Neural cell (in vitro differentiated cells): ENCODE measurements at regions not wholly inside any gene's neighbourhood (a gene's known extent, or its start where the extent isn't known, plus 50 kb on each side); places are given as distances from the start of the nearest gene placed in this dataset.

Source experiments
- CTCF ChIP-seq: fragments of 450-650 bp; IDR thresholded peaks from 2 replicates; pipeline ENCODE4 v1.5.1; 2014; ENCODE audit warnings: antibody characterized with exemption, mild to moderate bottlenecking, moderate library complexity; ENCODE audit not compliant: poor library complexity, severe bottlenecking
- RAD21 ChIP-seq: fragments of 450-650 bp; conservative IDR thresholded peaks from 2 replicates; pipeline ENCODE4 v1.6.1; 2014; ENCODE audit warnings: antibody characterized with exemption, mild to moderate bottlenecking, moderate library complexity
- TAF1 ChIP-seq: IDR thresholded peaks from 2 replicates; pipeline ENCODE4 v1.6.1; 2012; ENCODE audit warnings: low read depth

- no peak for TF ChIP-seq CTCF
- no peak for TF ChIP-seq TAF1
- TF ChIP-seq RAD21: no peak
These were observed 54.7 kb upstream of the RIOK3 start for GRCh38 chr18:23398401-23398800.
